MM.1S (cell line): ENCODE measurements at regions not wholly inside any gene's neighbourhood (a gene's known extent, or its start where the extent isn't known, plus 50 kb on each side); places are given as distances from the start of the nearest gene placed in this dataset.

Experiments
- EZH2phosphoT487 ChIP-seq: fragments of 300-600 bp; sonication (generic); IDR thresholded peaks from 2 replicates; pipeline ENCODE4 v1.6.1; 2018; ENCODE audit warnings: antibody characterized with exemption, low read length
- TF ChIP-seq, protein P1 (sequence below): fragments of 300-600 bp; sonication (generic); IDR thresholded peaks from 2 replicates; pipeline ENCODE4 v1.5.1; 2016; ENCODE audit warnings: antibody characterized with exemption, low read length, mixed read lengths

GRCh38 chr22:45104313-45104712, 59.4 kb upstream of the NUP50 start:
- TF ChIP-seq, protein P1, sequence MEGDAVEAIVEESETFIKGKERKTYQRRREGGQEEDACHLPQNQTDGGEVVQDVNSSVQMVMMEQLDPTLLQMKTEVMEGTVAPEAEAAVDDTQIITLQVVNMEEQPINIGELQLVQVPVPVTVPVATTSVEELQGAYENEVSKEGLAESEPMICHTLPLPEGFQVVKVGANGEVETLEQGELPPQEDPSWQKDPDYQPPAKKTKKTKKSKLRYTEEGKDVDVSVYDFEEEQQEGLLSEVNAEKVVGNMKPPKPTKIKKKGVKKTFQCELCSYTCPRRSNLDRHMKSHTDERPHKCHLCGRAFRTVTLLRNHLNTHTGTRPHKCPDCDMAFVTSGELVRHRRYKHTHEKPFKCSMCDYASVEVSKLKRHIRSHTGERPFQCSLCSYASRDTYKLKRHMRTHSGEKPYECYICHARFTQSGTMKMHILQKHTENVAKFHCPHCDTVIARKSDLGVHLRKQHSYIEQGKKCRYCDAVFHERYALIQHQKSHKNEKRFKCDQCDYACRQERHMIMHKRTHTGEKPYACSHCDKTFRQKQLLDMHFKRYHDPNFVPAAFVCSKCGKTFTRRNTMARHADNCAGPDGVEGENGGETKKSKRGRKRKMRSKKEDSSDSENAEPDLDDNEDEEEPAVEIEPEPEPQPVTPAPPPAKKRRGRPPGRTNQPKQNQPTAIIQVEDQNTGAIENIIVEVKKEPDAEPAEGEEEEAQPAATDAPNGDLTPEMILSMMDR = no peak
- no peak for TF ChIP-seq EZH2phosphoT487
